ENCODE measurements at regions not wholly inside any gene's neighbourhood (a gene's known extent, or its start where the extent isn't known, plus 50 kb on each side); places are given as distances from the start of the nearest gene placed in this dataset.

DNA sequence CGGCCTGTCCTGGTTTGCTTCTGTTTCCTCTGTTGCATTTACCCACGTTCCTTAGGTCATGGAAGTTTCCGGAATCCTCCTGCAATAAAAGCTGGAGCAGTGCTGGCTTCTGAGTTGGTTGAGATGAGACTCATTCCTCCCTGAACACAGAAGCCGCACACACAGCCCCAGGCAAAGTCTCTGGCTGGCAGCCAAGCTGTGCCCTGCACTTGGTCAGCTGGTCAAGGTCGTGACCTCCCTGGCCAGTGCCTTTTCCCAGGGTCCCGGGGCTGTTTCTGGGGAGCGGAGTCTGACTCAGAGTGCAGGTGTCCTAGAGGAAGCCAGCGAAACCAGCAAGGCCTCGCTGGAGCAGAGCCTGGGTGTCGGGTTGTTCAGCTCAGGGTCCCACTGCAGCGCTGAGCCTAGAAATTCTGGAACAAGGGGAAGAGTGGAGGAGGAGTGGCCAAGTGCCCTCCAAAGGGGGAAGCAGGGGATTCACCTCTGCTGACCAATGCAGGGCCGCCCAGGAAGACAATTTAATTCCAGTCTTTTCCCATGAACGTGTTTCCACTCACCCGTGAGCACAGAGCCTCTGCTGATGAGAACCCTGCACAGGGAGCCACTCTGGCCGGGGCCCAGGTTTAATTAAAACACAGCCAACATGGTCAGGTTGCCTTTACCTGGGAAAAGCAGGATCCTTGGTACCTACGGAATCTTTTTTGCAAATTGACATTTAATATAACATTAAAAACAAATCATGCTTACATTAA is 245.5 kb upstream of the PPP2R2D start:
- H3K36me3 ChIP-seq (ENCODE audit: control insufficient read depth, insufficient read depth, low read length) = no peaks in the 10 kb centered on the region
- no peak for DNase-seq (ENCODE audit: extremely low read depth, insufficient read length)
- TF ChIP-seq, protein P1, sequence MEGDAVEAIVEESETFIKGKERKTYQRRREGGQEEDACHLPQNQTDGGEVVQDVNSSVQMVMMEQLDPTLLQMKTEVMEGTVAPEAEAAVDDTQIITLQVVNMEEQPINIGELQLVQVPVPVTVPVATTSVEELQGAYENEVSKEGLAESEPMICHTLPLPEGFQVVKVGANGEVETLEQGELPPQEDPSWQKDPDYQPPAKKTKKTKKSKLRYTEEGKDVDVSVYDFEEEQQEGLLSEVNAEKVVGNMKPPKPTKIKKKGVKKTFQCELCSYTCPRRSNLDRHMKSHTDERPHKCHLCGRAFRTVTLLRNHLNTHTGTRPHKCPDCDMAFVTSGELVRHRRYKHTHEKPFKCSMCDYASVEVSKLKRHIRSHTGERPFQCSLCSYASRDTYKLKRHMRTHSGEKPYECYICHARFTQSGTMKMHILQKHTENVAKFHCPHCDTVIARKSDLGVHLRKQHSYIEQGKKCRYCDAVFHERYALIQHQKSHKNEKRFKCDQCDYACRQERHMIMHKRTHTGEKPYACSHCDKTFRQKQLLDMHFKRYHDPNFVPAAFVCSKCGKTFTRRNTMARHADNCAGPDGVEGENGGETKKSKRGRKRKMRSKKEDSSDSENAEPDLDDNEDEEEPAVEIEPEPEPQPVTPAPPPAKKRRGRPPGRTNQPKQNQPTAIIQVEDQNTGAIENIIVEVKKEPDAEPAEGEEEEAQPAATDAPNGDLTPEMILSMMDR (IDR thresholded peaks at IDR 0.05; ENCODE audit: insufficient read depth, low read length, poor library complexity, severe bottlenecking) = no peak

DNA sequence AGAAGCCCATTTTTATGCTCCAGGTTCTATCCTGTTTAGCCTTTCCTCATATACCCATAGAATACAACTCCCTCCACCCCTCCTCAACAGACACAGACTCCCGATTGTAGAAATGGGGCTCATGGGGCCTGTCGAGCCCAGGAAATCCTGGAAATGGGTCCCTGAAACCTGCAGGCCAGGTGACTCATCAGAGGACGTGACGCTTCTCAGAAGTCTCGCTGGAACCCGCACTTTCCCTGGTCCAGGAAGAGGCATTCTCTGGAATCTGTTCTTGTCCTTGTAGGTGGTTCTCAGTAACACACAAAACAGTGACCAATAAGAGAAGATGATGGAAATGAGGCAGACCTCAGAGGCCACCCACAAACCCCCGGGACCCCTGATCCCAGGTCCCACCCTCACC is 244.8 kb upstream of the PPP2R2D start:
- no peaks in the 10 kb centered on the region for H3K36me3 ChIP-seq (ENCODE audit: control insufficient read depth, insufficient read depth, low read length)
- H3K27me3 ChIP-seq (replicated peaks; ENCODE audit: control insufficient read depth, insufficient read depth, low read length) = no peaks in the 10 kb centered on the region
- no peak for DNase-seq (ENCODE audit: extremely low read depth, insufficient read length)
- no peak overlapping the region for H3K4me3 ChIP-seq (replicated peaks; ENCODE audit: low read depth, low read length)
- TF ChIP-seq, protein P1 (IDR thresholded peaks at IDR 0.05; ENCODE audit: insufficient read depth, low read length, poor library complexity, severe bottlenecking) = no peak

More for the DNA sequence above, 245.5 kb upstream of the PPP2R2D start:
- H3K27me3 ChIP-seq (replicated peaks; ENCODE audit: control insufficient read depth, insufficient read depth, low read length) = no peaks in the 10 kb centered on the region
- H3K4me3 ChIP-seq (replicated peaks; ENCODE audit: low read depth, low read length) = no peak overlapping the region

- no peak overlapping the region for H3K4me3 ChIP-seq (replicated peaks; ENCODE audit: low read depth, low read length)
- TF ChIP-seq, protein P1 (IDR thresholded peaks at IDR 0.05; ENCODE audit: insufficient read depth, low read length, poor library complexity, severe bottlenecking) = no peak
- DNase-seq (ENCODE audit: extremely low read depth, insufficient read length) = no peak
- H3K27me3 ChIP-seq (replicated peaks; ENCODE audit: control insufficient read depth, insufficient read depth, low read length) = no peaks in the 10 kb centered on the region
- no peaks in the 10 kb centered on the region for H3K36me3 ChIP-seq (ENCODE audit: control insufficient read depth, insufficient read depth, low read length)
Measured at GRCh38 chr10:131656431-131656841, 244.4 kb upstream of the PPP2R2D start.

- TF ChIP-seq, protein P1 (IDR thresholded peaks at IDR 0.05; ENCODE audit: insufficient read depth, low read length, poor library complexity, severe bottlenecking) = no peak
- no peak for DNase-seq (ENCODE audit: extremely low read depth, insufficient read length)
- Histone ChIP-seq H3K27me3 (replicated peaks; ENCODE audit: control insufficient read depth, insufficient read depth, low read length) (no peaks in the 10 kb centered on the region), H3K4me3 (replicated peaks; ENCODE audit: low read depth, low read length) (no peak overlapping the region), H3K36me3 (ENCODE audit: control insufficient read depth, insufficient read depth, low read length) (no peaks in the 10 kb centered on the region)
Measured at GRCh38 chr10:131657318-131657984, 243.4 kb upstream of the PPP2R2D start.

DNA sequence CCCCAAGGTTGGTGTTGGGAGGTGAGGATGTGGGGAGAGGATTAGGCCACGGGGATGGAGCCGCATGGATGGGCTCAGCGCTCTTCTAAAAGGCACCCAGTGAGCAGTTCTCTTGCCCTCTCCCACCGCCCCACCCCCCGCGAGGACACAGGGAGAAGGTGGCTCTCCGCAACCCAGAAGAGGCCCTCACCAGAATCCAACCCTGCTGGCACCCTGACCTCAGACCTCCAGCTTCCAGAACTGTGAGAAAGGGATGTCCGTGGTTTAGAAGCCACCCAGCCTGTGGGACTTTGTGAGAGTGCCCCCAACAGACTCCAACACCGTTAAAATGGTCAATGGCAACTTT is 242.8 kb upstream of the PPP2R2D start:
- H3K36me3 ChIP-seq (ENCODE audit: control insufficient read depth, insufficient read depth, low read length) = no peaks in the 10 kb centered on the region
- TF ChIP-seq, protein P1 (IDR thresholded peaks at IDR 0.05; ENCODE audit: insufficient read depth, low read length, poor library complexity, severe bottlenecking) = no peak
- H3K27me3 ChIP-seq (replicated peaks; ENCODE audit: control insufficient read depth, insufficient read depth, low read length) = no peaks in the 10 kb centered on the region
- no peak for DNase-seq (ENCODE audit: extremely low read depth, insufficient read length)
- no peak overlapping the region for H3K4me3 ChIP-seq (replicated peaks; ENCODE audit: low read depth, low read length)

Measured in GM06990 (cell line).